ENCODE measurements at regions not wholly inside any gene's neighbourhood (a gene's known extent, or its start where the extent isn't known, plus 50 kb on each side); places are given as distances from the start of the nearest gene placed in this dataset.

GRCh38 chr4:63020661-63021060 lies 1388.6 kb downstream of the TECRL start:
- Histone ChIP-seq H3K27ac (no peak overlapping the region), H3K9me3 (peaks cover 0 to 25% (median 8%) of the 10 kb centered on the region in 8 donors), H3K4me1 (no peaks in the 10 kb centered on the region), H3K4me3 (no peak overlapping the region), H3K27me3 (replicated peaks in 1 of 7) (no peaks in the 10 kb centered on the region), H3K36me3 (no peaks in the 10 kb centered on the region)
- 70 to 89% (median 83%) methylated on average over 1 of the region's 1 CpG for WGBS, 5 donors
- no peak for TF ChIP-seq POLR2AphosphoS5 (IDR thresholded peaks at IDR 0.05)
- TF ChIP-seq POLR2A (IDR thresholded peaks at IDR 0.05) = no peak
- no peak for TF ChIP-seq CTCF (IDR thresholded peaks at IDR 0.05 in 8 of 11, conservative IDR thresholded peaks at IDR 0.05 in 3 of 11)
- intact Hi-C loops (cut with DNase I; ENCODE audit: low total_unique reads) = no loop called here
- DNase-seq = no peak

- intact Hi-C loops (cut with DNase I; ENCODE audit: low total_unique reads) = no loop called here
- no peak for DNase-seq
- H3K36me3 ChIP-seq = no peaks in the 10 kb centered on the region
- peaks cover 0 to 24% (median 6%) of the 10 kb centered on the region in 8 donors for H3K9me3 ChIP-seq
- H3K4me3 ChIP-seq = no peak overlapping the region
- TF ChIP-seq POLR2AphosphoS5 (IDR thresholded peaks at IDR 0.05) (no peak), CTCF (IDR thresholded peaks at IDR 0.05 in 8 of 11, conservative IDR thresholded peaks at IDR 0.05 in 3 of 11) (no peak), POLR2A (IDR thresholded peaks at IDR 0.05) (no peak)
- H3K27ac ChIP-seq = no peak overlapping the region
- WGBS, 5 donors = 86 to 92% (median 90%) methylated on average over 2 of the region's 2 CpGs
- H3K27me3 ChIP-seq (replicated peaks in 1 of 7) = no peaks in the 10 kb centered on the region
- H3K4me1 ChIP-seq = no peaks in the 10 kb centered on the region
These were observed 1392.0 kb downstream of the TECRL start for GRCh38 chr4:63017300-63017699.

GRCh38 chr4:62970846-62971245 lies 1438.4 kb downstream of the TECRL start:
- 52 to 76% (median 67%) methylated on average over 1 of the region's 1 CpG for WGBS, 5 donors
- Histone ChIP-seq H3K9me3 (peaks cover 0 to 24% (median 0%) of the 10 kb centered on the region in 8 donors), H3K27me3 (replicated peaks in 1 of 7) (no peaks in the 10 kb centered on the region), H3K4me1 (no peaks in the 10 kb centered on the region), H3K4me3 (no peak overlapping the region), H3K27ac (no peak overlapping the region), H3K36me3 (no peaks in the 10 kb centered on the region)
- no peak for TF ChIP-seq POLR2AphosphoS5 (IDR thresholded peaks at IDR 0.05)
- no peak for TF ChIP-seq CTCF (IDR thresholded peaks at IDR 0.05 in 8 of 11, conservative IDR thresholded peaks at IDR 0.05 in 3 of 11)
- no peak for TF ChIP-seq POLR2A (IDR thresholded peaks at IDR 0.05)
- DNase-seq = no peak
- intact Hi-C loops (cut with DNase I; ENCODE audit: low total_unique reads) = no loop called here

GRCh38 chr4:62960415-62960814 lies 1448.8 kb downstream of the TECRL start:
- intact Hi-C loops (cut with DNase I; ENCODE audit: low total_unique reads) = no loop called here
- no peaks in the 10 kb centered on the region for H3K27me3 ChIP-seq (replicated peaks in 1 of 7)
- no peak for TF ChIP-seq POLR2A (IDR thresholded peaks at IDR 0.05)
- TF ChIP-seq CTCF (IDR thresholded peaks at IDR 0.05 in 8 of 11, conservative IDR thresholded peaks at IDR 0.05 in 3 of 11) = no peak
- no peak for TF ChIP-seq POLR2AphosphoS5 (IDR thresholded peaks at IDR 0.05)
- 49 to 71% (median 60%) methylated on average over 2 of the region's 2 CpGs for WGBS, 5 donors
- no peak overlapping the region for H3K27ac ChIP-seq
- no peak for DNase-seq
- no peaks in the 10 kb centered on the region for H3K4me1 ChIP-seq
- H3K9me3 ChIP-seq = peaks cover 0 to 22% (median 4%) of the 10 kb centered on the region in 8 donors
- no peaks in the 10 kb centered on the region for H3K36me3 ChIP-seq
- no peak overlapping the region for H3K4me3 ChIP-seq
